GM19455 (cell line): ENCODE measurements at regions not wholly inside any gene's neighbourhood (a gene's known extent, or its start where the extent isn't known, plus 50 kb on each side); places are given as distances from the start of the nearest gene placed in this dataset.
"Not testable (repeated sequence)": the region's sequence is repeated elsewhere in the genome, so short reads cannot be mapped to it uniquely, and the experiment has no call there.

Experiments
- ATAC-seq: cut with Tn5 transposase; IDR thresholded peaks from one replicate; pipeline ENCODE4 v1.9.1; 2021; ENCODE audit not compliant: unreplicated experiment

DNA sequence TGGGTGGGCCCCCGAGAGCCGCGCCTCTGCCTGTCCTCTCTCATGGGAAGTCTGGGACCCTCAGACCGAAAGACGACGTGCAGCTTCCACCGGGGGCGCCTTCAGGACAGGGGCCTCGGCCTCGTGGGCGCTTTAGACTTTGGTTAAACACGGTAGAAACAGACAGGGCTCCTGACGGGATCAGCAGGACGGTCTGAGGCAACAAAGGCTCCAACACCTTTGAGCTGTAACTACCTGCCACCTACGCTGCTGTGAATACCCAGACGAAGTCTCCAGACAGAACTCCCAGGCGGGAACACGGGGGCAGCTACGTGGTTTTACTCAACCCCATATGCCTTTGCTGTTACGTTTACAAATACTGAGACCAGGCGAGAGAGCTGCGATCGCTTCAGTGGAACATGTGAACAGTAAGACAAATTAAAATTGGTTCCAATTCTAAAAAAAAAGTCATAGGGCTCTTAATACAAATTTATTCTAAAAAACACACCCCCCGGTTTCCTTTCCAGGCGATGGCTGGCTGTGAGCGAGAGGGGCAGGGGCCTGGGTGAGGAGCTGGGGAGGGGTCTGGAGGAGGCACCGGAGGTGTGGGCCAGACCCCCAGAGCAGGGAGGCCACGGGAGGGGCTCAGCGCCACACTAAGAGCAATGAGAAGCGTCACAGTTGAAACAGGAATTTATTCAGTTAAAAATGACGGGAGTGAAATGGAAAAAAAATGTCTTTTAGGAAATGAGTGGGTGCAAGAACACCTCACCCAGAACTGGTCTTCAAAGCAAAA, 453.2 kb downstream of the QKI start:
- ATAC-seq: no peak

DNA sequence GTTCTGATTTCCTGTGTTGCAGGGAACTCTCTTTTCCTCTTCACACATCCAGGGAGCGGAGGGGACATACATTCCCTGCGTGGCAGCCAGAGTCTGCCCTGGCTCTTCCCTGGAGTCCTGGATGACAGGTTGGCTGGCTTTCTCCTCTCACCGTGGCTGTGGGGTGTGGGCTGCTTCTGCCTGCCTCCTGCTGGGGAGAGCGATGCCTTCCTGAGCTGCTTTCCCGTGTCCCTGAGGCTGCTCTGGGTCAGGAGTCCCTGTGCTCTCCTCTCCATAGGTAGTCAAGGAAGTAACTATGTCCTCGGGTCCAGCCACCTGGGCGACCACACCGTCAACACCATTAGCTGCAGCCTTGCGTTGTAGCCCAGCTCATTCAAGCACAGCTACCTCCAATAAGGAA, 451.7 kb downstream of the QKI start:
- no peak for ATAC-seq

DNA sequence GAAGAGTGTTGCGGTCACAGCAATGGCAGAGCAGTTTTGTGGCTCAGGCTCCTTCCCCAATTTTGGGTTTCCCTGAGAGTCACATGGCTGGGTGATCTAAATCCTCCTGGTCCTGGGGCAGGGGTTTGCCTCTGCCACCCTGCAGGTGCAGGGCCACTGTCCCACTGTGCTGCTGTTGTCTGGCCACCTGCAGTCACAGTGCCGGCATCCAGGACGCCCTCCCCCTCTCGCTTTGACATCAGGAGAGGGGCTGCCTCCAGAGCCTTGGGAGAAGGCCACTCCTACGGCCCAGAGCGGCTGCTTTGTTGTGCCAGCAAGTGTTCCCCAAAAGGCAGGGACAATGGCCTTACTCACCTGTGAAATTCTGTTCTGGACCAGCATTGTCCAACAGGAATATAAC, 449.0 kb downstream of the QKI start:
- no peak for ATAC-seq

DNA sequence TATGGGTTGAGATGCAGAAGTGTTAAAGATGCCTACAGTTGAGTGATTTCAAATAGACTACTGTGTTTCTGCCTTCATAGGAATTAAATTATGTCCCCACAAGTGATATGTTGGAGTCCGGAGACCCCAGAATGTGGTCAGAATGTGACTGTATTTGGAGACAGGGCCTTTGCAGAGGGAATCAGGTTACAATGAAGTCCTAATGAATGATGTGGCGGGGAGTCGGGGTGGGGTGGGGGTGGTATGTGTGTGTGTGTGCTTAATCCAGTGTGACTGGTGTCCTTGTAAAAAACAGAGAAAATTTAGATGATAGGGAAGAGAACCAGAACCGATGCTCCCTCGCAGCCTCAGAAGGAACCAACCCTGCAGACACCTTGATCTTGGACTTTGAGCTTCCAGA, 448.2 kb downstream of the QKI start:
- ATAC-seq: no peak

DNA sequence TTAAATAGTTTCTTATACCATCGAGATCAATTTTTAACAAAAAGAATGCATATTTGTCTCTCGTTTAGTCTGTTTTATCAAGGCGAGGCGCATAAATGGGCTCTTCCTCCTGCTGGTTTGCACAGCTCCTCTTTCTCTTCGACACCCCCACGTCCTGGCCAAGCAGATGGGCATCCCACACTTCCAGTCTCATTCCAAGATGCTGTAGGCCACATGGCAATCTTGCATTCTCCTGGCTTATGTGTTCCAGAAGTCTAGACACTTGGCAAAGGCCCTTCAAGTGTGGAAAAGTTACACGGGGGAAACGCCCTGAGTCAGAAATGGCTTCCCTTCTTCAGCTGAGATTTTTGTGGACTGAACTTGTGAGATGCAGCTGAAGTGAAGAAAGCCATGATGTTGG, 447.1 kb downstream of the QKI start:
- no peak for ATAC-seq

DNA sequence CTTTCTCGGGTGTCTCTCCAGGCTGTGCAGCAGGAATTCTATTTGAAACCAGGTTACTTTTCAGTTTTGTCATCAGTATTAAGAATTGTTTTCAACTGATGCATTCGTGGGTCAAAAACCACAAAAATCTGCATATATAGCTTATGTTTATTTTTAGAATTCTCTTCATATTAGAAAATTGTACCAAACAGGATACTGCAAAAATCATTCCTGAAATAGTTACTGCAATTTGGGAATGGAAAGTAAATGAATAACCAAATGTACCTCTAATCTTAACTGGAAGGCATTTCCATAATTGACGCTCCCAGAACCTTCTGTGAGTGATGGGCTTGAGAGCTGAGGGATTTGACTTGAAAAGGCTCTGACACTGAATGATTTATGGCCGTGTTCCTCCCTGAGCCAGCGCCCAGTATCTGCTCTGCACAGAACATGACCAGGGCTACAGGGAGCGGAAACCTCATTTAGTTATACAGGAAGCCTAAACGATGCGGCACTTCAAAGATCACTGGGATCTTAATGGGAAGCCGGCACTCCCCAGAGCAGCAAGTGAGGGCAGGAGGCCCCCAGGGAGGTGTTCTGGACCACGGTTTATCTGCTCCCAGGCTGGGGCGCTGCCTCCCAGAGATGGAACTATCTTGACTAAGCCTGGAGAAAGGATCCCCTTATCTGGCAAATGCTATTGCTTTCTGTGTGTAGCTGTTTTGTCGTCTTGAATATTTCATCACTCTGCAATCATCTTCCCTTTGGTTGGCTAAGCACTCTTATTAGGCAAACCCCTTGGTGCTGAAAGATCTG, 446.0 kb downstream of the QKI start:
- no peak for ATAC-seq

DNA sequence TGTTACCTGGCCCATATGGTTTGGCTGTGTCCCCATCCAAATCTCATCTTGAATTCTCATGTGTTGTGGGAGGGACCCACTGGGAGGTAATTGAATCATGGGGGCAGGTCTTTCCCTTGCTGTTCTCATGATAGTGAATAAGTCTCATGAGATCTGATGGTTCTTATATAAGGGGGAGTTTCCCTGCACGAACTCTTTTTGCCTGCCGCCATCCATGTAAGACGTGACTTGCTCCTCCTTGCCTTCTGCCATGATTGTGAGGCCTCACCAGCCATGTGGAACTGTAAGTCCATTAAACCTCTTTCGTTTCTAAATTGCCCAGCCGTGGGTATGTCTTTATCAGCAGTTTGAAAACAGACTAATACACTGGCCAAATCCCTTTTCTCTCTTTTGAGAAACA, 444.4 kb downstream of the QKI start:
- not testable (repeated sequence) for ATAC-seq

DNA sequence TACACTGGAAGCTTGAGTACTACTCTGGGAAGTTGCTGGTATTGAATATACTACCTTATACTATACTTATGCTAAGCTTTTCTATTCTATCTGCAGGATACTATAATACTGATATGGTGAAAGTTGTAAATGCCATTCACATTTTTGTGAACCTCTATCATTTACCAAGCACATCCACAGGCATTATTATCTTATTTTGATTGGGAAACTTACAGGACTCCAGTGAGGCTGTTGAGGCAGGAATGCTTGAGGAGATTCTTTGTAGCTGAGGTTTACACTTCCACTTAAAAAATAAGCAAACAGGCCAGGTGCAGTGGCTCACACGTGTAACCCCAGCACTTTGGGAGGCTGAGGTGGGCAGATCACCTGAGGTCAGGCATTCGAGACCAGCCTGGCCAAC, 442.9 kb downstream of the QKI start:
- no peak for ATAC-seq

DNA sequence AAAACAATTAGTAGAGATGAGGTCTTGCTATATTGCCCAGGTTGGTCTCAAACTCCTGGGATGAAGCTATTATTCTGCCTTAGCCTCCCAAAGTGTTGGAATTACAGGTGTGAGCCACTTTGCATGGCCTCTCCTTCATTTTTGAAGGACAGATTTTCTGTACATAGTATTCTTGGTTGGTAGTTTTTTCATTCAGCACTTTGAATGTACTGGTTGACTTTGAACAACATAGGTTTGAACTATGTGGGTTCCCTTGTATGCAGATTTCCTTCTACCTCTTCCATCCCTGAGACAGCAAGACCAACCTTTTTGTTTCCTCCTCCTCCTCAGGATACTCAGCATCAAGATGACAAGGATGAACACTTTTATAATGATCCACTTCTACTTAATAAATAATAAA, 436.4 kb downstream of the QKI start:
- no peak for ATAC-seq

DNA sequence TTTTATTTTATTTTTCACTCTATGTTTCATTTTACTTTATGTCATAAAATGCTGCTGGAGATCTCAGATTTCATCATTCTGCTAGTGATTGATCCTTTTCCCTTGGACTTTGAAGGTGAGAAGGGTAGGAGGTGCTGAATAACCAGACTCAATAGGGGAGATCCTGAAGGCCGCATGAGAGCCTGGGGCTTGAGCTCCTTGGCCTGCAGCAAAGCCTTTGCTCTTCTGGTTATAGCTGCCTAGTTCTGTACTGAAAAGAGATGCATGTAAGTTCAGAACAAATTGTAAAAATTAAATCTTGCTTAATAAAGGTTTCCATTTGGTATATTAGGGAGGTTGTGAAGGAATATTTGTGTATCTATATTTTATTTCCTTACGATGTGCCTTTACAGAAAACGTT, 430.2 kb downstream of the QKI start:
- no peak for ATAC-seq

DNA sequence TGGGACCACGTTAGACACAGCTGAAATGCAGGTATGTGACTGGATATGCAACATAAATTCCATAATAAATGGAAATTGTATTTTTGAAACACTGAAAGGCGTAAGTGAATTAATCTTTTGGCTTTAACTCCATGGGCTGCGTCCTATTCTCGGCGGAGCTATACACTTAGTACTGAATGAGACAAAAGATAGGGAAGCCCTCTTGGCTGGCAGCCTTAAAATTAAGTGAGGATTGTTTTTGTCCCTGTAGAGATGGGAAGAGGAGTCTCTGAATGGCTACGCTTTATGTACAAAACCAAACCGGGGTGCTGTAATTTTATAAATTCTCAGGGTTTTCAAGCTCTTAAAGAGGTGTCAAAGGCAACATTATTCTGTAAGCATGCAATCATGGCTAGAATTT, 429.8 kb downstream of the QKI start:
- ATAC-seq: no peak

DNA sequence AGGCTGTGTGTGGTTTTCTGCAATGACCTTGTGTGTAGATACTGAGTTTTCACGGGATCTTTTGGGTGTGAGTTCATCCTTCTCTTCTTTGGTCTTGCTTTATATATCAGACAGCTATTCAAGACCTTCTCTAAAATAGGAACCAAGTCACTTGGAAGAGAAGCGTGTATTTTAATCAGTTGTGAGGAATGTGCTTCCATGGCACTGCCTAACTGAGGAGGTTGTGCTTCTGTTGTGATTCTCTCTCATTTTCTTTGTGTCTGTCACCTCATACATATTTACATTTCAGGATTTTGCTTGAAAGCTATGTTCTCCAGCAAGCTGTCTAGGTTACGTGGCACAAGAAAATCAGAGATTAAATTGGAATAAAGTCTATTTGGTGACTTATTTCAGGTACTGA, 428.7 kb downstream of the QKI start:
- ATAC-seq: no peak

DNA sequence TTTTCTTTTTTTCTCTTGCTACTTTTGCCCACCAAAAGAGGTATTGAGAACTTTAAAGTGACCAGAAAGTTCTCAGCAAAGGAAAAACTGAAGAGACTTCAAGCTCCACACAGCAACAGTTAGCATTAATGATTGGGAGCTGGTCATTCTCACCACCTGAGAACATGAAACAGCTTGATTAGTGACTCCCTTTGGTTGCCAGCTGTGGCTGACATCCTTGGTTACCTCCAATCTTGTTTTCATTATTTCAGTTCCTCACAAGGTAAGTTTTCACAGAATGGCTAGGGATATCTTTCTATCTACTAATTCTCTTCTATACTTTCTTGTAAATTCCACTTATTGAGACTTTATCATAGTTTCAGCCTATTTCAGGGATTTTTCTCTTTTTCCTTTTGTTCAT, 427.9 kb downstream of the QKI start:
- no peak for ATAC-seq

DNA sequence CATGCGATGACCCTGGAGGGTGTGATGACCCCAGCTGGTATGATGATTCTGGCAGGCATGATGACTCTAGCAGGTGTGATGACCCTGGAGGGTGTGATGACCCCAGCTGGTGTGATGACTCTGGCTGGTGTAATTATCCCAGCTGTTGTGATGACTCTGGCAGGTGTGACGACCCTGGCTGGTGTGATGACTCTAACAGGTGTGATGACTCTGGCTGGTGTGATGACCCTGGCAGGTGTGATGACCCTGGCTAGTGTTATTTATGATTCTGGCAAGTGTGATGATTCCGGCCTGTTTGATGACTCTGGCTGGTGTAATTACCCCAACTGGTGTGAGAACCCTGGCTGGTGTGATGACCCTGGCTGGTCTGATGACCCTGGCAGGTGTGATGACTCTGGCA, 427.2 kb downstream of the QKI start:
- no peak for ATAC-seq

DNA sequence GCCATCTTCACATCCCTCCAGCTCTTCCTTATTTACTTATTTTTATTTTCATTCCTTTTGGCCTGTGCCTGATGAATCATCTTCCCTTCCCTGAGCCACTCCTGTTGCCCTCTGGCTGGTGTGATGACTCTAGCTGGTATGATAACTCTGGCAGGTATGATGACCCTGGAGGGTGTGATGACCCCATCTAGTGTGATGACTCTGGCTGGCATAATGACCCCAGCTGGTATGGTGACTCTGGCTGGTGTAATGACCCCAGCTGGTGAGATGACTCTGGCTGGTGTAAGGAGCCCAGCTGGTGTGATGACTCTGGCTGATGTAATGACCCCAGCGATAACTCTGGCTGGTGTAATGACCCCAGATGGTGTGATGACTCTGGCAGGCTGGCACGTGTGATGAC, 426.8 kb downstream of the QKI start:
- ATAC-seq: no peak

DNA sequence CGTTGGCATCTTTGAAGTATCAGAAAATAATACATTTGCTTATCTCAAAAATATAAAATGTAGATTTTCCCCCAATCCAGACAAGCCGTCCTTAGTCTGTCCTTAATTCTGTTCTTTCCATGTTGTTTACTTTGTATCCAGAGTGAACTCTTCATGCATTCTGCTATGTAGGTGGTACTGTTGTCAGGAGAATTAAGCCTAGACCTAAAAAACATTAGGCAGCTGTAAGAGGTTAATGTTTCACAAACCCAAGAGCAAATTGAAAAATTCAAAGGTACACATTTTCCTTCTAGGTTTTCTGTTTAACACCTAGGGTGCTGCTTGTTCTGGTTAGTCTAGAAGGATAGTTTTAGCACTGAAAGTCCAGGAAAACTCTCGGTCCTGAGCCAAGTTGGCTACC, 426.4 kb downstream of the QKI start:
- no peak for ATAC-seq

DNA sequence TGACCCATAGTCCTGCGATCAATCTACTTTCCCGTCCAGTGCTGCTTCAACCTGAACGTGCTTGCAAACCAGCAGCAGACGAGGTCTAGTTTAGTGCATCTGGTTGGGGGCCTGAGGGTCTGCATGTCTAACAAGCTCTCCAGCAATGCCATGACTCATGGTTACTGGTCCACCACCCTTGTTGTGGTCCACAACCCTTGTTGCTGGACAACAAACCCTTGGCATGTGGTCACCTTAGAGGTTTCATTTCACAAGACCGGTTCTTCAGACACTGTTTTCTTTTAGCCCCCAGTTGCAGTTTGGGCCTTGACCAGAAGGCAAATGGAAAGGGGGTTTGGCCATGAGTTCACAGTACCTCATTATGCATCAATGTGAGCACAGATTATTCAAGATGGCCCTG, 424.8 kb downstream of the QKI start:
- no peak for ATAC-seq

DNA sequence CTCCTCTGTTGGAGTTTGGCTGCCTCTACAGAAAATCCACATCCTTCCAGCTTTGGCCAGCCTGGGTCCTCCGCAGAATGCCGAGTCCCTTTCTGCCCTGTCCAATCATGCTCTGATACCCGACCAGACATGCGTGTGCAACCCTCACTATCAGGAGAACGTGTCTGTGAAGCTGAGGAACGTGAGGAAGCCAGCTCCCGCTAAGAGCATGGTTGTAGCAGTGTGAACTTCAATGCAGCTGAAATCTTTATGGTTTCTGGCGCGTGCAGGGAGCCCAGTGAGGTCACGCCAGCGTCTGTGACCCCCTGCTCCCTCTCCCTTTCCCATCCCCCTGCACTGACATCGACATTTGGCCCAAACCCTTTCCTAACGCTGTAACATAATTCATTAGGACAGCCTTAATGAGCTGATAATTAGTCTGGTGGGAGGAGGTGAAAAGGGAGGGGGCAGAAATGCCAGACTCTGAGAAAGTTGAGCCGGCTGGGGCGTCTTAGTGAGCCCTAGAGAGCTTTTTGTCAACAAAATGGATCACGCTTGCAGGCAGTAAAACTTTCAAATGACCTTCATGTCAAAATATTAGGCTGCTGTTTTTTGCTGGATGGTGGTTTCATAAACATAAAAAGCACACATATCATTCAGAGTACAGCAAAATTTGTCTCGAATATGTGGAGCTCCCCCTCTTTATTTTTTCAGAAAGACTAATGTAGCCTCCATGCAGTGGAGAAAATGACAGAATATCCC, 423.3 kb downstream of the QKI start:
- ATAC-seq: no peak

DNA sequence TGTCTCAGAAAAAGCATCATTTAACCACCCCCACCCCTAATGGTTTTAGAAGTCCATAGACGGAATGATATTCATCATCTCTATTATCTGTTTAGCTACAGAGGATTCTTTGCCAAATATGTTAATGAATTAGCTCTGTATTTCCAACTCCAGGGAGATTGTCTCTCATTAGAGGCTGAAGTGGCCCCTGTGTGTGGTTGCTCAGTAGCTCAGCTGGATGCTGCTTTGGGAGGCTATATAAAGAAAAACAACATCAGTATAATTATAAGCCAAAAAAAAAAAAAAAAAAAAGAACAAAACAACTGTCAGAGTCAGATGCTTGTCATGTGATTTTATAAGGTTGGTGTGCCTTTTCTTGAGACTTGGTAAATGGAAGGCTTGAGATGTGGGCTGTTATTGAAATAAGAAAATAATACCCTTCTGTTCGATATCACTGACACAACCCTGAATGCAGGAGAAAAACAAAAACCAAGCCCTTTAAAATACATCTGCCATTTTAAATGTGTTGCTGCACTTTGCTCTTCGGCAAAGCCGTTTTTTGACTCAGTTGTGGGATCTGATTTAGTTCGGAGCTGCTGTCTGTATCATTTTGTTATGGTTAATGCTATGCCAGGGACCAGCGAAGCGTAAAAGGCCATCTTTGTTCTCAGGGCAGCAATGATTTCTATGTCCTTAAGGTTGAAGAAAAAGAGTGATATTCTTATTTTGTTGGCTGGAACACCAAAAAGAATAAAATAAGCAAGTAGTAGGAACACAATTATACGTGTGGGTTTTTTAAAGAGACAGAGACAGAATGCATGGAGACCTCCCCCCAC, 422.6 kb downstream of the QKI start:
- ATAC-seq: no peak

DNA sequence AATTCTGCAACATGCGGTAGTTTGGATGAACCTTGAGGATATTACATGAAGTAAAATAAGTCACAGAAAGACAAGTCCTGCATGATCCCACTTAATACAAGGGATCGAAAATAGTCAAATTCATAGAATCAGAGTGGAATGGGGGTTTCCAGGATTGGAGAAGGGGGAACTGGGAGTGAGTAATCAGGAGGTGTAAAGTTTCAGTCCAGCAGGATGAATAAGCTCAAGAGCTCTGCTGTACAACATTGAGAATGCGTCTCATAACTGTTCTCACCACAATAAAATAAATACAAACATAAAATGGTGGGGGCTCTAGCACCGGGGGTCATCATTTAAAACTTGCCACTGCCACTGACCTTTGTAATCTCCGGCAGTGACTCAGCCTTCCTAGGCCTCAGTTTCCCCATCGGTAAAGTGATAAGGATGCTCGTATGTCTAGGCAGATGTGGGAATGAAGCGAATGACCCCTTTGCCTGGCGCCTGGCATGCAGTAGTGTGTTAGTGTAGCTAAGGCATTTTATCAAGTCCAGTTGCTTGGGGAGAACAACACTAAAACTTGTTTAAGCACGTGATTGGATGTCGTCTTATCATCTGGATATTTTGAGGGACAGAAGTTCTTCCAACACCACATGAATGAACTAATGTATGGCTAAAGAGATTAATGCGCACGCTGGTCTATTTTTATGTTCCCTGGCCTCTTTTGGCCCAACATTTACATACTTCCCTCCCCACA, 421.1 kb downstream of the QKI start:
- no peak for ATAC-seq
